Lung (tissue), 11 donors: ENCODE measurements at regions not wholly inside any gene's neighbourhood (a gene's known extent, or its start where the extent isn't known, plus 50 kb on each side); places are given as distances from the start of the nearest gene placed in this dataset.

Experiments used
- ATAC-seq: fragments of 200-7000 bp; cut with Tn5 transposase; one replicate; pipeline ENCODE4 v1.9.1; 2020; ENCODE audit warnings: moderate number of reproducible peaks; ENCODE audit not compliant: insufficient read depth, low FRiP score
- DNase-seq, 3 donors: peaks; one replicate each; pipeline ENCODE4 v3.0.0-alpha.2; 2013 to 2017
- H3K27ac ChIP-seq, 2 donors: one replicate each; pipeline ENCODE4 v1.5.1; 2013; ENCODE audit warnings: mild to moderate bottlenecking in 2 of 2, moderate library complexity in 2 of 2, control low read depth in 1 of 2, inconsistent platforms in 1 of 2, low read depth in 1 of 2, low read length in 1 of 2
- H3K27me3 ChIP-seq, 3 donors: one replicate each; pipeline ENCODE4 v1.5.1; 2013; ENCODE audit warnings: low read length in 2 of 3; ENCODE audit not compliant: control insufficient read depth in 3 of 3, insufficient read depth in 3 of 3
- H3K36me3 ChIP-seq, 4 donors: one replicate each; pipeline ENCODE4 v1.5.1; 2013; ENCODE audit warnings: low read length in 4 of 4, mild to moderate bottlenecking in 1 of 4, moderate library complexity in 1 of 4; ENCODE audit not compliant: control insufficient read depth in 4 of 4, insufficient read depth in 4 of 4
- H3K4me1 ChIP-seq, 5 donors: one replicate each; pipeline ENCODE4 v1.5.1; 2013; ENCODE audit warnings: low read length in 5 of 5, mild to moderate bottlenecking in 2 of 5, moderate library complexity in 1 of 5; ENCODE audit not compliant: control insufficient read depth in 5 of 5, insufficient read depth in 5 of 5
- H3K4me3 ChIP-seq: one replicate; pipeline ENCODE4 v1.5.1; 2013; ENCODE audit warnings: mild to moderate bottlenecking, control low read depth, moderate library complexity
- H3K9ac ChIP-seq, 2 donors: one replicate each; pipeline ENCODE4 v1.5.1; 2013; ENCODE audit warnings: low read length in 2 of 2, control low read depth in 1 of 2; ENCODE audit not compliant: insufficient read depth in 1 of 2
- H3K9me3 ChIP-seq, 4 donors: one replicate each; pipeline ENCODE4 v1.5.1; 2013; ENCODE audit warnings: low read length in 3 of 4, mild to moderate bottlenecking in 1 of 4, moderate library complexity in 1 of 4; ENCODE audit not compliant: control insufficient read depth in 4 of 4, insufficient read depth in 3 of 4
- WGBS, 2 donors: extraction: QIAGEN DNeasy Blood & Tissue Kit; methylation state at CpG; one replicate each; pipeline ENCODE4 v1.1.7; 2013; 5-methylcytosine and 5-hydroxymethylcytosine counted together
- TF ChIP-seq, protein P1 (sequence below): IDR thresholded peaks from 2 replicates; pipeline ENCODE4 v1.5.1; 2012; ENCODE audit warnings: mild to moderate bottlenecking; ENCODE audit errors: control extremely low read depth, extremely low read depth
- donor health status: control.
- donor health status: control.
- donor health status: Bipolar disorder and iron deficiency.
- donor health status: healthy.
- donor health status: DM: yes; HTN: yes; CAD: no.

DNA sequence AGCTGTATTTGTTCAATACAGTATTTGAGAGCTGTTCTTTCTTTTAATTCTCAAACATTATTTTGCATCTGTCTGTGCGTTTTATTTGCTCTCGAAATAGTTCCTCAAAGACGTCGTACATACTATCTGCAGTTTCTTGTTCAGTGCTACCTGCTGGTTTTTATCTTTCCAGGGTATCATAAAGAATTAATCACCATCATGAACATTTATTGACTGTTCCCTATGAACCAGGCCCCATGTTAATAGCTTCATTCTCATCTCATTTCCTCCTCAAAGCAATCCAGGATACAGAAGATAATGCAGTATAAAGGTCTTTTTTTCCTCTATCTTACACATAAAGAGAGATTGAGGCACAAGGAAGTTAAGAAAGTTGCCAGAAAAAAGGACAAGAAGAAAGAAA is 211.8 kb downstream of the DACT1 start:
- TF ChIP-seq, protein P1, sequence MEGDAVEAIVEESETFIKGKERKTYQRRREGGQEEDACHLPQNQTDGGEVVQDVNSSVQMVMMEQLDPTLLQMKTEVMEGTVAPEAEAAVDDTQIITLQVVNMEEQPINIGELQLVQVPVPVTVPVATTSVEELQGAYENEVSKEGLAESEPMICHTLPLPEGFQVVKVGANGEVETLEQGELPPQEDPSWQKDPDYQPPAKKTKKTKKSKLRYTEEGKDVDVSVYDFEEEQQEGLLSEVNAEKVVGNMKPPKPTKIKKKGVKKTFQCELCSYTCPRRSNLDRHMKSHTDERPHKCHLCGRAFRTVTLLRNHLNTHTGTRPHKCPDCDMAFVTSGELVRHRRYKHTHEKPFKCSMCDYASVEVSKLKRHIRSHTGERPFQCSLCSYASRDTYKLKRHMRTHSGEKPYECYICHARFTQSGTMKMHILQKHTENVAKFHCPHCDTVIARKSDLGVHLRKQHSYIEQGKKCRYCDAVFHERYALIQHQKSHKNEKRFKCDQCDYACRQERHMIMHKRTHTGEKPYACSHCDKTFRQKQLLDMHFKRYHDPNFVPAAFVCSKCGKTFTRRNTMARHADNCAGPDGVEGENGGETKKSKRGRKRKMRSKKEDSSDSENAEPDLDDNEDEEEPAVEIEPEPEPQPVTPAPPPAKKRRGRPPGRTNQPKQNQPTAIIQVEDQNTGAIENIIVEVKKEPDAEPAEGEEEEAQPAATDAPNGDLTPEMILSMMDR: no peak
- Histone ChIP-seq H3K36me3 (no peaks in the 10 kb centered on the region), H3K27me3 (no peaks in the 10 kb centered on the region), H3K4me3 (no peak overlapping the region), H3K9me3 (no peaks in the 10 kb centered on the region), H3K4me1 (peaks cover 0 to 7% (median 0%) of the 10 kb centered on the region in 5 donors), H3K27ac (no peak overlapping the region), H3K9ac (no peak overlapping the region)
- DNase-seq: no peak
- no peak for ATAC-seq
- 71 to 93% methylated on average over 4 of the region's 4 CpGs for WGBS, 2 donors

DNA sequence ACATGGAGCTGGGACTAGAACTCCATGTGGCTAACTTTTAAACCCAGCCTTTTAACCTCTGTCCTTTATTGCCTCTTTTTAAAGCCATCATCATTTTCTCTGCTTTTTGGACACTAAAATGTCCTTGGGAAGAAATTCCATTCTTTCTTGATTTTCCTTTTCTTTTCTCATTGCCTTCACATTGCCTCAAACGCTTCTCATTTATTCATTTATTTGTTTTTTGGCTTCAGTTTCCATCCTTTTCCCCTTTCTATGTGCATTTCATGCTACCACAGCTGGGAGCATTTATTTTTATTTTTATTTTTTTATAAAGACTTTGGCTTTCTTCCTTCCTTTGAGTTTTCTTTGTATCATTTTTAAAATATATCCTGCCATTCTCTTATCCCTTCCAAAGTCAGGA is 212.2 kb downstream of the DACT1 start:
- H3K36me3 ChIP-seq: no peaks in the 10 kb centered on the region
- no peak overlapping the region for H3K27ac ChIP-seq
- 79 to 93% methylated on average over 1 of the region's 1 CpG for WGBS, 2 donors
- H3K27me3 ChIP-seq: no peaks in the 10 kb centered on the region
- DNase-seq (no peak), ATAC-seq (no peak)
- no peaks in the 10 kb centered on the region for H3K9me3 ChIP-seq
- no peak overlapping the region for H3K9ac ChIP-seq
- H3K4me1 ChIP-seq: peaks cover 0 to 7% (median 0%) of the 10 kb centered on the region in 5 donors
- TF ChIP-seq, protein P1: no peak
- H3K4me3 ChIP-seq: no peak overlapping the region

- Histone ChIP-seq H3K27ac (no peak overlapping the region), H3K36me3 (peaks cover 0 to 3% (median 0%) of the 10 kb centered on the region in 4 donors), H3K27me3 (no peaks in the 10 kb centered on the region), H3K4me1 (peaks cover 0 to 41% (median 0%) of the 10 kb centered on the region in 5 donors), H3K9me3 (peaks cover 0 to 9% (median 4%) of the 10 kb centered on the region in 4 donors), H3K4me3 (no peak overlapping the region), H3K9ac (no peak overlapping the region)
- no peak for ATAC-seq
- DNase-seq: no peak
- TF ChIP-seq, protein P1: no peak
- 61 to 68% methylated on average over 2 of the region's 2 CpGs for WGBS, 2 donors
Observed at GRCh38 chr14:58861586-58861985, 223.8 kb downstream of the DACT1 start.
